Uterus (tissue), 2 donors: ENCODE measurements at regions not wholly inside any gene's neighbourhood (a gene's known extent, or its start where the extent isn't known, plus 50 kb on each side); places are given as distances from the start of the nearest gene placed in this dataset.

Experiments
- CTCF ChIP-seq, 4 experiments: fragments of 200-600 bp in 2 of 4; fragments of 450-650 bp in 2 of 4; sonication (generic) in 2 of 4; IDR thresholded peaks; one replicate each; pipeline ENCODE4 v1.5.1; 2016 to 2019; ENCODE audit warnings: antibody characterized with exemption in 4 of 4, mild to moderate bottlenecking in 2 of 4, moderate library complexity in 1 of 4
- POLR2A ChIP-seq, 2 donors: fragments of 450-650 bp; IDR thresholded peaks; one replicate each; pipeline ENCODE4 v1.6.1; 2016; ENCODE audit warnings: antibody characterized with exemption in 2 of 2, mild to moderate bottlenecking in 1 of 2, moderate library complexity in 1 of 2

DNA sequence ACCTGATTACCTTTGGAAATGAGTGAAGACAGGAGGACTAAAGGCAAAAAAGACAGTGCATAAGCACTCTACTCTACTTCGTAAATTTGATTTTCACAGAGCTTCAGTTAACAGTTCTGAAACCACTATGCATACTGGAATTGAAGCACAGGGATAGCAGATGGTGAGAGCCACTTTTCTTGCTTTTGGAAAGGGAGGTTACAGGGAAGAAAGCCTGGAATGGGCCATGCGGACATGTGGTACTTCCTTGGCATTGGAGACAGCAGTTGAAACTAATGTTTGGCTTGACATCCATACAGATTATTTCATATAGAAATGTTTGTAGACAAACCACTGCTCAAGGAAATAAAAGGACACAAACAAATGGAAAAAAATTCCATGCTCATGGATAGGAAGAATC lies 585.6 kb upstream of the RAB6C start:
- TF ChIP-seq CTCF (IDR thresholded peaks at IDR 0.05): no peak
- TF ChIP-seq POLR2A (IDR thresholded peaks at IDR 0.05): no peak
